ENCODE measurements at regions not wholly inside any gene's neighbourhood (a gene's known extent, or its start where the extent isn't known, plus 50 kb on each side); places are given as distances from the start of the nearest gene placed in this dataset.

GRCh38 chr1:87765057-87765680 is 436.5 kb downstream of the LMO4 start:
- in situ Hi-C loops (cut with MboI; ENCODE audit: low sequenced_read_pairs): no loop called here

GRCh38 chr1:87765681-87766070 is 437.0 kb downstream of the LMO4 start:
- in situ Hi-C loops (cut with MboI; ENCODE audit: low sequenced_read_pairs): no loop called here

GRCh38 chr1:87766737-87767136 is 438.1 kb downstream of the LMO4 start:
- in situ Hi-C loops (cut with MboI; ENCODE audit: low sequenced_read_pairs): no loop called here

GRCh38 chr1:87778896-87779295 is 450.2 kb downstream of the LMO4 start:
- in situ Hi-C loops (cut with MboI; ENCODE audit: low sequenced_read_pairs): no loop called here

- in situ Hi-C loops (cut with MboI; ENCODE audit: low sequenced_read_pairs): no loop called here
Measured at GRCh38 chr1:87781554-87781953, 452.9 kb downstream of the LMO4 start.

DNA sequence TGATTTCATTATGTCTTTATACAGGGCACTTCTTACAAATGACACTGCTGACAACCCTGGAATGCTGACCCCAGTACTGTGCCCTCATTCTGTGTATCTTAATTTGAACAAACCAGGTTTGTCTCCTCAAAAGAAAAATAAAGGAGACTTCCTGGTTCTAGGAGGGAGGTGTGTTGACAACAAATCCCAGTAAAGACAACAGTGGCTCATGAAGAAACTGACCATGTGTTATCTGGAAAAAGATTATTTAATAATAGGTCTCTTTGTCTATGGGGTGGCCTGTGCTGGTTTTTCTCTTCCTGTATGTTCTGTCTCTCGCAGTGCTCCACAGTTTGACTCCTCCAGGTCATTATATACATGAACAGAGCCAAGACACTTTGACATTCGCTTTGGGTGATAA is 454.6 kb downstream of the LMO4 start:
- in situ Hi-C loops (cut with MboI; ENCODE audit: low sequenced_read_pairs): no loop called here

DNA sequence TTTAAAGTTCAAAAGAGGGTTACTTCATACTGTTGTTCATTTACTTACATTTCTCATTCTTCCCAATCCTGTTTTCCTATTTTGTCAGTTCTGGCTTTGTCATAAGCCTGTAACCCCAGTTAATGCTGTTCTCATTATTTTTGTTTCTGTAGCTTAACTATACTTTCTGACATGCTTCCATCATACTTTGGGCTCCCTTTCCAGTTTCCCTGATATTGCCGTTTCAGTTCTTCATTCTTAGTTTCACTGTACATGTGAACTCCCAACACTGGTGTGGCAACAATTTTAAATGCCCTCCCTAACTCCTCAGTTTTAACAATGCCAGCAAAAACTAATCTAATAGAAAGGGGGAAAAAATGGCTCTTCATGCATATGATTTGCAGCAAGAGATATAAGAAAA is 456.7 kb downstream of the LMO4 start:
- in situ Hi-C loops (cut with MboI; ENCODE audit: low sequenced_read_pairs): no loop called here

- in situ Hi-C loops (cut with MboI; ENCODE audit: low sequenced_read_pairs): no loop called here
Measured at GRCh38 chr1:87786229-87786628, 457.5 kb downstream of the LMO4 start.

DNA sequence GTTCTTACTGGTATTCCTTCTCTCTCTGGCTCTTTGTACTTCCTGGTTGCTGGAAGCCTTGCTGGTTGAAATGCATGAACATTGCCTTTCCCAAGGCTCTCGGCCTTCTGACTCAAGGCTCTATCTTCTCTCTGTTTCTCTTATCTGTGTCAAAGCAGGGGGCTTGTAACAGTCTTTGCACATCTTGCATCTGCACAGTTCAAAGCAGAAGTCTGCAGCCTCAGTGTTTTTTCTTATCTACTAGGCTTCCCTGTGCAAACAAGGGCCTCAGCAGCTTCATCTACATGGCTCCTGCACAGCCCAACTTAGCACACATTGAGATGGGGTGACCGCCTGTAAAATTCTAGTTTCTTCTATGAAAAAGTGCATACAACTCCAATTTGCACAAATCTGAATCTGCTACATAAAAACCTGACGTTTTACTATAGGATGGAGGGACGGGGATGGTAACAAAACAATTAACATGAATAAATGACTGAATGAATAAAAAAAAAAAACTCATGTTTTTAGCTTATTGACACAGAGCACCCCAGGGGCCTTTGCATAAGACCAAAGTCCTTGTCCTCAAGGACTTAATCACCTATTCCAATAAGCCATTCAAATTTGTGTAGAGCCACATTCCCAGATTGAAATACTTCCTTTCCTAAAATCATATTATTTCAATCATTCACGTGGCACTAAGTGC is 458.3 kb downstream of the LMO4 start:
- in situ Hi-C loops (cut with MboI; ENCODE audit: low sequenced_read_pairs): no loop called here

DNA sequence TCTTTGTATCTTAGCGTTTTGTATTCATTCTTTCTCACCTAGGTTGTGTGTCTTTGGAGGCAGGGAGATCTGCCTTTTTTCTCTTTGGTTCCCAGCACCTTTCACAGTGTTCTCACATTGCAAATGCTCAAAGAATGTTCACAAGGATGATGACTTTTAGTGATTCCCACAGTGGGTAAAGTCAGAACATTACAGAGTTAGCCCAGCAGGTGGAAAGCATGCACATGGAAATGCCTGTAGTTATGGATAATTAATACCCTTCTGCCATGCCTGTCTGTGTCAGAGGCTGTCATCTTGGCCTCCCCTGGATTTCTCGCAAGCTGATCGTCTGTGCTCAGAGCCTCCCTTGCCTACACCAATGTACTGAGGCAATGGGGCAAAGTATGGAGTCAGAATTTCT is 458.9 kb downstream of the LMO4 start:
- in situ Hi-C loops (cut with MboI; ENCODE audit: low sequenced_read_pairs): no loop called here

GRCh38 chr1:87790756-87791155 is 462.1 kb downstream of the LMO4 start:
- in situ Hi-C loops (cut with MboI; ENCODE audit: low sequenced_read_pairs): no loop called here

DNA sequence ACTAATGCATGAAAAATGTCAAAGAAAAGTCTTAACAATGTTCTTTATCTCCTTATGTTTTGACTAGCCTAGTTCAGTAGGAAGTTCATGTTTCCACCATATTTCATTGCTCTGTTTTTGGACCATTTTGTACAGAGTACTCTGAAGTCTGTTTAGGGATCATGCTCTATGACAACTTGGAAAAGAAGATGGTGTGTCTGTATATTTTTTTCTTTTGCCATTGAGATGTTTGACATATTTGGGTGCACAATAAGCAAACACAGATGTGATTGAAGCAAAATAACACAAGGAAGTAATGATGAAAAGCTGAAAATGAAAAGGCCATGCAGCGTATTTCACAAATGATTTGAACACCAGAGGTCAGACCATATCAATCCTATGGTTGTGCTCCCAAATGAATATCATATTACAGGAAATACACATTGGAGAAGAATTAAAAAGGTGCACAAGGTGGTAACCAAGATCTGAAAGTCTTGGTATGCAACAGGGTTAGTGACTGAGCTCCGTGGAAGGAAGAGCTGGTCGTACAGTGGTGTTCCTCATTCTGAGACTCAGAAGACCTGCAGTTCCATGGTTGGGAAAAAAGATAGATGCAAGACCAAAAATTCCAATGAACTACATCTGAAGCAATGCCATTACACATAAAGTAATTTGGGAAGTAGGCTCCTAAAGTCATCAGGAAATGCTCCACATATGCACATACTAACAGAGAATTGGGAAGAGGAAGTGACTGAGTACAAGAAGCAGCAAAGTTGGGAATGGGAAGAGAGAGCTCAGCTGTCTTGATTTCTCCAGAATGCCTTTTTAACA is 463.5 kb downstream of the LMO4 start:
- in situ Hi-C loops (cut with MboI; ENCODE audit: low sequenced_read_pairs): no loop called here

- in situ Hi-C loops (cut with MboI; ENCODE audit: low sequenced_read_pairs): no loop called here
Measured at GRCh38 chr1:87794788-87795614, 466.3 kb downstream of the LMO4 start.

GRCh38 chr1:87795615-87796337 is 467.1 kb downstream of the LMO4 start:
- in situ Hi-C loops (cut with MboI; ENCODE audit: low sequenced_read_pairs): no loop called here

- in situ Hi-C loops (cut with MboI; ENCODE audit: low sequenced_read_pairs): no loop called here
Measured at GRCh38 chr1:87796471-87796901, 467.8 kb downstream of the LMO4 start.

DNA sequence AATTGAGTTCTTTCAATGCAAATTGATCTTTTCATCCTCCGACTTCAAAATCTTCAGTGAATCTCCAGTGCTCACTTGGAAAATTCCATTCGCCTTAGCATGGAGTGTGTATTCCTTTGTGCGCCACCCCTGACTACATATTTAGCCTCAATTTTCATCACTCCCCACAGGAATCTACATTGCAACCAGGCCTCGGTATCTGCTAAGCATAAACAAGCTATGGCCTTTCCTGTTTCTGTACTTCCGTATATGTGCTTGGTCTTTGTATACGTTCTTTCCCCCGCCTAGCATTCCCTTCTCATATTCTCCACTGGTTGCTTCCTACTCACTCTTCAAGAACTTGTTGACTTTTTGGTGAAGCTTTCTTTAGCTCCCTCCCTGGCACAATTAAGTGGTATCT is 470.8 kb downstream of the LMO4 start:
- in situ Hi-C loops (cut with MboI; ENCODE audit: low sequenced_read_pairs): no loop called here

DNA sequence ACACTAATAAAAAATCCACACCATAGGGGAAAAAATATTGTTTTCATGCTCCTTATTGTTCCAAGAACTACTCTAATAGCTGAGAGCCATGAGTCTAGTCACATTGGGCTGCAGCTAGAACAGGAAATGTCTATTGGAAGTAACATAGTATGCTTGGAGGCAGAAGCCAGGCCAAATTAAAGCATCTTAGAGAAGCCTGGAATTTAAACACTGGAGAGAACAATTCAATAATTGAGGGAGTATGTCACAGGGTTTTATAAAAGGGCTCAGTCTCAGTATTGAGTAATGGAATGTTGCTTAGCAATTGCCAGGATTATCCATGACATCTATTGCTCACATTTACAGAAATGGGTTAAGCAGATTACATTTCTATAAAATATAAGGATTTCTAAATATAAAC is 471.3 kb downstream of the LMO4 start:
- in situ Hi-C loops (cut with MboI; ENCODE audit: low sequenced_read_pairs): no loop called here

GRCh38 chr1:87803375-87803774 is 474.7 kb downstream of the LMO4 start:
- in situ Hi-C loops (cut with MboI; ENCODE audit: low sequenced_read_pairs): no loop called here

GRCh38 chr1:87804128-87804527 is 475.4 kb downstream of the LMO4 start:
- in situ Hi-C loops (cut with MboI; ENCODE audit: low sequenced_read_pairs): no loop called here

GRCh38 chr1:87805666-87806378 is 477.1 kb downstream of the LMO4 start:
- in situ Hi-C loops (cut with MboI; ENCODE audit: low sequenced_read_pairs): no loop called here
